AML-193 (cell line): ENCODE measurements at regions not wholly inside any gene's neighbourhood (a gene's known extent, or its start where the extent isn't known, plus 50 kb on each side); places are given as distances from the start of the nearest gene placed in this dataset.

Experiments
- DNase-seq, 2 experiments: peaks; one replicate each; lab custom pipeline; 2025; lab: John Stamatoyannopoulos, UW

GRCh38 chr9:26742828-26743476 lies 149.7 kb downstream of the CAAP1 start:
- DNase-seq: no peak

- DNase-seq: no peak
Measured at GRCh38 chr9:26735160-26735559, 157.4 kb downstream of the CAAP1 start.

GRCh38 chr9:26729187-26729586 lies 163.4 kb downstream of the CAAP1 start:
- no peak for DNase-seq

- no peak for DNase-seq
Measured at GRCh38 chr9:26727471-26727870, 165.1 kb downstream of the CAAP1 start.

GRCh38 chr9:26725573-26725972 lies 167.0 kb downstream of the CAAP1 start:
- no peak for DNase-seq

GRCh38 chr9:26723486-26723885 lies 169.1 kb downstream of the CAAP1 start:
- DNase-seq: peak; percentile 9 to 23

GRCh38 chr9:26722755-26723154 lies 169.8 kb downstream of the CAAP1 start:
- DNase-seq: no peak

- no peak for DNase-seq
Measured at GRCh38 chr9:26710008-26710407, 182.6 kb downstream of the CAAP1 start.

GRCh38 chr9:26706223-26706622 lies 186.4 kb downstream of the CAAP1 start:
- no peak for DNase-seq

GRCh38 chr9:26695298-26695622 lies 197.3 kb downstream of the CAAP1 start:
- DNase-seq: no peak

- no peak for DNase-seq
Measured at GRCh38 chr9:26694381-26695297, 198.0 kb downstream of the CAAP1 start.

GRCh38 chr9:26689041-26689440 lies 203.6 kb downstream of the CAAP1 start:
- DNase-seq: no peak

GRCh38 chr9:26687421-26687820 lies 205.2 kb downstream of the CAAP1 start:
- no peak for DNase-seq

GRCh38 chr9:26685818-26686217 lies 206.8 kb downstream of the CAAP1 start:
- no peak for DNase-seq

- no peak for DNase-seq
Measured at GRCh38 chr9:26684029-26684428, 208.6 kb downstream of the CAAP1 start.

- DNase-seq: no peak
Measured at GRCh38 chr9:26682796-26683496, 209.7 kb downstream of the CAAP1 start.

- DNase-seq: no peak
Measured at GRCh38 chr9:26682041-26682440, 210.6 kb downstream of the CAAP1 start.

- no peak for DNase-seq
Measured at GRCh38 chr9:26677965-26678706, 214.5 kb downstream of the CAAP1 start.

- no peak for DNase-seq
Measured at GRCh38 chr9:26675035-26675434, 217.6 kb downstream of the CAAP1 start.

- no peak for DNase-seq
Measured at GRCh38 chr9:26673261-26673660, 219.3 kb downstream of the CAAP1 start.

- no peak for DNase-seq
Measured at GRCh38 chr9:26669701-26670670, 222.6 kb downstream of the CAAP1 start.
